Pancreas (tissue), 10 donors: ENCODE measurements at regions not wholly inside any gene's neighbourhood (a gene's known extent, or its start where the extent isn't known, plus 50 kb on each side); places are given as distances from the start of the nearest gene placed in this dataset.
A peak's percentile ranks its signal among the peaks of the same experiment; 100 is the strongest.
"Not testable (repeated sequence)": the region's sequence is repeated elsewhere in the genome, so short reads cannot be mapped to it uniquely, and the experiment has no call there.

ENCODE experiments used
- ATAC-seq, 4 donors: fragments of 200-7000 bp; cut with Tn5 transposase; one replicate each; pipeline versions ENCODE4 v1.8.0 to v1.9.1; 2020; ENCODE audit warnings: mild to moderate bottlenecking in 4 of 4, moderate library complexity in 4 of 4
- DNase-seq, 6 donors: peaks; one replicate each; pipeline ENCODE4 v3.0.0-alpha.2; 2020
- FAIRE-seq: peaks from 2 replicates; lab custom pipeline; 2012; peaks lifted over from hg19 to GRCh38; lab: Jason Lieb, UNC
- H3K27ac ChIP-seq, 4 donors: fragments of 200-600 bp; sonication (generic); 1 replicate in 3 of 4; 2 replicates in 1 of 4; pipeline versions ENCODE4 v1.5.0 to v1.8.0; 2020
- H3K27me3 ChIP-seq, 4 donors: fragments of 200-600 bp; one replicate each; pipeline ENCODE4 v1.8.0; 2021
- H3K36me3 ChIP-seq, 3 donors: fragments of 200-600 bp; sonication (generic) in 1 of 3; one replicate each; pipeline versions ENCODE4 v1.5.0 to v1.8.0; 2020 to 2021
- H3K4me1 ChIP-seq, 3 donors: fragments of 200-600 bp; one replicate each; pipeline ENCODE4 v1.8.0; 2021
- H3K4me3 ChIP-seq, 4 donors: fragments of 200-600 bp; sonication (generic) in 2 of 4; one replicate each; pipeline versions ENCODE4 v1.5.0 to v1.8.0; 2020 to 2021
- H3K9me3 ChIP-seq, 4 donors: fragments of 200-600 bp; one replicate each; pipeline ENCODE4 v1.8.0; 2021
- CTCF ChIP-seq, 4 donors: fragments of 200-600 bp; sonication (generic) in 3 of 4; IDR thresholded peaks; one replicate each; pipeline versions ENCODE4 v1.5.0 to v1.8.0; 2021; ENCODE audit warnings: antibody characterized with exemption in 4 of 4
- WGBS, 2 donors: extraction: QIAGEN DNeasy Blood & Tissue Kit; methylation state at CpG; one replicate each; pipeline ENCODE4 v1.1.7; 2013; 5-methylcytosine and 5-hydroxymethylcytosine counted together
- intact Hi-C, 3 donors: fragments of 100-400 bp; cut with DNase I; formaldehyde crosslinking; loops; one replicate each; pipeline versions ENCODE4 v1.11.1 to v1.14.2; 2022
- donor health status: healthy with polysubstance abuse.
- donor health status: DM: no; HTN: no; CAD: no; lungs with moderate emphysema.
- donor health status: DM: no; HTN: no; CAD: no.
- donor health status: control.
- donor health status: control.
- donor health status: Bipolar disorder and iron deficiency.
- donor health status: DM: yes; HTN: yes; CAD: no.
- donor health status: DM: no; HTN: no; CAD: no.
- donor health status: DM: no; HTN: no; CAD: no.
- donor health status: DM: yes; HTN: yes; CAD: no.

GRCh38 chr3:75840160-75840559 is 54.8 kb upstream of the ZNF717 start:
- H3K27ac ChIP-seq, H3K27me3 ChIP-seq, H3K4me1 ChIP-seq, ATAC-seq, H3K36me3 ChIP-seq, intact Hi-C loops, DNase-seq, FAIRE-seq, H3K4me3 ChIP-seq, H3K9me3 ChIP-seq: not testable (repeated sequence)
- WGBS, 2 donors, result 51 to 58% methylated on average over 4 of the region's 4 CpGs

- H3K36me3 ChIP-seq, intact Hi-C loops, H3K4me3 ChIP-seq, H3K9me3 ChIP-seq, DNase-seq, FAIRE-seq, H3K27me3 ChIP-seq, H3K27ac ChIP-seq, ATAC-seq, H3K4me1 ChIP-seq: not testable (repeated sequence)
- WGBS, 2 donors, result 36 to 48% methylated on average over 22 of the region's 22 CpGs
These were observed 65.1 kb upstream of the ZNF717 start for GRCh38 chr3:75850301-75851008.

- FAIRE-seq (no peak), ATAC-seq (no peak), DNase-seq (no peak)
- Histone ChIP-seq H3K4me1 (no peaks in the 10 kb centered on the region), H3K36me3 (no peaks in the 10 kb centered on the region), H3K27ac (no peak overlapping the region), H3K9me3 (no peaks in the 10 kb centered on the region), H3K4me3 (no peak overlapping the region), H3K27me3 (no peaks in the 10 kb centered on the region)
- TF ChIP-seq CTCF (IDR thresholded peaks at IDR 0.05), result no peak
- 61 to 84% methylated on average over 1 of the region's 1 CpG for WGBS, 2 donors
- intact Hi-C loops, result no loop called here
These were observed 77.8 kb upstream of the ZNF717 start for GRCh38 chr3:75863130-75863529.

GRCh38 chr3:75863878-75864277 is 78.5 kb upstream of the ZNF717 start:
- FAIRE-seq, result peak; percentile 57
- Histone ChIP-seq H3K4me1 (no peaks in the 10 kb centered on the region), H3K9me3 (no peaks in the 10 kb centered on the region), H3K27me3 (no peaks in the 10 kb centered on the region), H3K4me3 (no peak overlapping the region), H3K27ac (no peak overlapping the region), H3K36me3 (no peaks in the 10 kb centered on the region)
- WGBS, 2 donors, result 30 to 45% methylated on average over 2 of the region's 2 CpGs
- no peak for DNase-seq
- intact Hi-C loops, result no loop called here
- ATAC-seq, result no peak
- no peak for TF ChIP-seq CTCF (IDR thresholded peaks at IDR 0.05)

GRCh38 chr3:75883719-75884118 is 98.4 kb upstream of the ZNF717 start:
- 49 to 67% methylated on average over 5 of the region's 5 CpGs for WGBS, 2 donors
- H3K4me1 ChIP-seq, H3K36me3 ChIP-seq, H3K9me3 ChIP-seq, DNase-seq, H3K4me3 ChIP-seq, ATAC-seq, intact Hi-C loops, H3K27me3 ChIP-seq, FAIRE-seq, H3K27ac ChIP-seq: not testable (repeated sequence)

GRCh38 chr3:75886971-75887526 is 101.7 kb upstream of the ZNF717 start:
- ATAC-seq (no peak), FAIRE-seq (no peak), DNase-seq (no peak)
- H3K27ac ChIP-seq, result no peak overlapping the region
- H3K9me3 ChIP-seq, result no peaks in the 10 kb centered on the region
- no peaks in the 10 kb centered on the region for H3K27me3 ChIP-seq
- 25 to 29% methylated on average over 2 of the region's 2 CpGs for WGBS, 2 donors
- no peak for TF ChIP-seq CTCF (IDR thresholded peaks at IDR 0.05)
- no peaks in the 10 kb centered on the region for H3K4me1 ChIP-seq
- H3K36me3 ChIP-seq, result no peaks in the 10 kb centered on the region
- intact Hi-C loops, result no loop called here
- H3K4me3 ChIP-seq, result no peak overlapping the region
